Stimulated activated CD4-positive, alpha-beta T cell treated with anti-CD3 and anti-CD28 coated beads, TNF-alpha, amount 100 ng/mL, for 4 hours (primary cell): ENCODE measurements at regions not wholly inside any gene's neighbourhood (a gene's known extent, or its start where the extent isn't known, plus 50 kb on each side); places are given as distances from the start of the nearest gene placed in this dataset.
"Not testable (repeated sequence)": the region's sequence is repeated elsewhere in the genome, so short reads cannot be mapped to it uniquely, and the experiment has no call there.

Experiments
- DNase-seq, 3 experiments: peaks; one replicate each; pipeline ENCODE4 v3.0.0-alpha.2; 2020; ENCODE audit warnings: low read depth in 3 of 3

DNA sequence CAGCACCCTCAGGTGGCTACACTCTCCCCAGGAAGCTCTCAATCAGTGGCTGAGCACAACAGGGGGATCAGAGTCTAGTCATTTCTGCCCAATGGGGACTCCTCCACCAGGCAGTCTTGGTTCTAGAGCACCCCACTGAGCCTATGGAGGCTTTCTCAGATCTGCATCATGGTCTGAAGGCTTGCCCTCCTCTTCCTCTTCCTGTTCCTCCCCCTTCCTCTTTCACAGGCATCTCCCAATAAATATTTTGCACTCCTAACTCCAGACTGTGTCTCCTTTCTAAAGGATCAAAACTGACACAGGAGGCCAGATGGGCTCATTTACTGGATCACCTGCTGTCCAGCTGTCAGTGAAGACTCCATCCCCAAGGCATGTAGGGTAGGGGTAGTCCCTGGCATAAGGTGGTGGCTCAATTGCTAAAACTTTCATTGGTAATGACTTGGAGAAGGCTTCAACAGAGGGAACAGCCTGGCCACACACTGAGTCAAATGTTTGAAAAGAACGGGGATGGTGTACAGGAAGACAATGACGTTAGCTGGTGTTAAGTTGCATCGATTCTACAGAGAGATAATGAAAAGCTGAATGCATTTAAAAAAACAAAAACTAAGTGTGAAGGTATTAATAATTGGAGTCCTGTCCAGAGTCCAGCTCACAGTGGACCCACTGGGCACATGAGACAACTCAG, 84.2 kb upstream of the SLC2A1 start:
- no peak for DNase-seq

DNA sequence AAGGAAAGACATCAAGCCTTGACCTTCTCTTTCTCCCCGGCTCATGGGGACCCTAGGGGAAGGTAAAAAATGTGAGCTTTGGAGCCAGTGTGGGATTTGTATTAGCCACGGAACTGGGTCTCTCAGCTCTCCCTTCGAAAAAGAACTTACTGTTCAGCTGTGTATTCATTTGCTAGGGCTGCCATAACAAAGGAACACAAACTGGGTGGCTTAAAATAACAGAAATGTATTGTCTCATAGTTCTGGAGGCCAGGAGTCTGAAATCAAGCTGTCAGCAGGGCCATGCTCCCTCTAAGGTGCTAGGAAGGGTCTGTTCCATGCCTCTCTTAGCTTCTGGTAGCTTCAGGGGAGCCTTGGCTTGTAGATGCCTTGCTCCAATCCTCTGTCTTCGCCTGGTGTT, 83.5 kb upstream of the SLC2A1 start:
- no peak for DNase-seq

DNA sequence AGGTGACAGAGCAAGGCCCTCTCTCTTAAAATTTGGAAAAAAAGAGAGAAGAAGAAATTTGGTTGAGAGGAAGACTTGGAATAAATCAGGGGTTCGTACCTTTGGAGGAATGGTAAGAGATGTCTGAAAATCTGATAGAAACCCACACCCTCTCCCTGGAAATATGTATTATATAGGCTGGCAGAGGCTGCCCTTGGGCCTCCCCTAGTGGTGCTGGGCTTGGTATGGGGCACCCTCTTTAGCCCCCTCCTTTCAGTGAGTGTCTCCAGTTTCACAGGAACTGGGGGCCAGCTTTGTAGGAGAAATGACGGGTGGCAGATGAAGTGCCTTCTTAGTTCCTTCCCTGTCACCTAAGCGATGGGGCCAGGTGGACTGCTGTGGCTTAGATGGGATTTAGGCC, 82.9 kb upstream of the SLC2A1 start:
- DNase-seq: no peak

DNA sequence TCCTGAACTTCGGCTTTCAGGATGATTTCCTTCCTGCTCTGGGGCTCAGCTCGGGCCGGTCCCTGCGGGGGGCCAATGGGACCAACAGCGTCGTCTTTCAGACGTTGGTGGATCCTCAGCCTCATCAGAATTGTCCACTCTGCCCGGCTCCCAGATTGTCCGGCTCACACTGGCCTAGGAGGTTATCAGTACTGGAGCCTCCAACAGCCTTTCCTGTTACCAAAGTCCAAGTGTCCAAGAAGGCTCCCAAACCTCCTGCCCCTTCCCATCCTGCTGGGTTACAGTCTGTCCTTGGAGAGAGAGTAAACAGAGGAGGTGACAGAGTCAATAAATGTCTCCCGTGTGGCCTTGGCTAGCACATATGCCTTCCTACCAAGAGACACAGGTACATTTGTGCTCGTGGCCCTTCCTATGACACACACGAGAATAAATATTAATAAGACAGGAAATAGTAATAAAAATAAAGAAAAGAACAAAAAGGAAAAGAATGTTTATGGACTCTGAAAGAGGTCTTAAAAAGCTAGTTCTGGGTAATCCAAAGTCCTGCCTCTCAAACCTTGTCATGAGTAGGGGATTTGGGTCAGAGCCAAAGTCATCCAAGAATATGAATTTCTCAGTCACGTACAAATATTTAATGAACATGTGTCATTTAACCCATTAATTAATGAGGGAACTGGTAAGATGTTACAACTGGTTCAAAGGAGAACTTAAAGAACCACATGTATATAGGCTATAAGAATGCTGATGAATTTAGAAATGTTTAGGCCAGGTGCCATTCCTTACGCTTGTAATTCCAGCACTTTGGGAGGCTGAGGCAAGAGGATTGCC, 80.8 kb upstream of the SLC2A1 start:
- DNase-seq: no peak

- DNase-seq: no peak
These were observed 79.7 kb upstream of the SLC2A1 start for GRCh38 chr1:43038232-43038935.

GRCh38 chr1:43037466-43037865, 78.8 kb upstream of the SLC2A1 start:
- no peak for DNase-seq

- no peak for DNase-seq
These were observed 78.3 kb upstream of the SLC2A1 start for GRCh38 chr1:43036932-43037331.

GRCh38 chr1:43035821-43036741, 77.4 kb upstream of the SLC2A1 start:
- DNase-seq: no peak

DNA sequence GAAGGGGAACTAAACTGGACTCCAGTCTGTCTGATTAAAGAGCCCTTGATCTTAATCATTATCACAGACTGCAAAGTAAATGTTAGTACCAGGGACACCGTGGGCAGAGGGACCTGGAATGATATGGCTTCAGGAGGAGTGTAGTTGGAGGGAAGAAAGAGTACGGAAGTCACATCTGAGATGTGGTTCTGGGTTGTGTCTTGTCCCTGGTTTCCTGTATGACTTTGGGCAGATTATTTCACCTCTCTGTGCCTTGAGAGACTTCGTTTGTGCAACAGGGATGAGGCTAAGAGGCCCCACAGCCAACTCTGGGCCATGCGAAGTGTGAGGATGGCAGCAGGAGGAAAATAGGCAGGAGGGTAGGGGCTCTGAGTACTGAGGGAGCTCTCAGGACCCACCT, 76.1 kb upstream of the SLC2A1 start:
- no peak for DNase-seq

GRCh38 chr1:43034195-43034658, 75.6 kb upstream of the SLC2A1 start:
- no peak for DNase-seq

DNA sequence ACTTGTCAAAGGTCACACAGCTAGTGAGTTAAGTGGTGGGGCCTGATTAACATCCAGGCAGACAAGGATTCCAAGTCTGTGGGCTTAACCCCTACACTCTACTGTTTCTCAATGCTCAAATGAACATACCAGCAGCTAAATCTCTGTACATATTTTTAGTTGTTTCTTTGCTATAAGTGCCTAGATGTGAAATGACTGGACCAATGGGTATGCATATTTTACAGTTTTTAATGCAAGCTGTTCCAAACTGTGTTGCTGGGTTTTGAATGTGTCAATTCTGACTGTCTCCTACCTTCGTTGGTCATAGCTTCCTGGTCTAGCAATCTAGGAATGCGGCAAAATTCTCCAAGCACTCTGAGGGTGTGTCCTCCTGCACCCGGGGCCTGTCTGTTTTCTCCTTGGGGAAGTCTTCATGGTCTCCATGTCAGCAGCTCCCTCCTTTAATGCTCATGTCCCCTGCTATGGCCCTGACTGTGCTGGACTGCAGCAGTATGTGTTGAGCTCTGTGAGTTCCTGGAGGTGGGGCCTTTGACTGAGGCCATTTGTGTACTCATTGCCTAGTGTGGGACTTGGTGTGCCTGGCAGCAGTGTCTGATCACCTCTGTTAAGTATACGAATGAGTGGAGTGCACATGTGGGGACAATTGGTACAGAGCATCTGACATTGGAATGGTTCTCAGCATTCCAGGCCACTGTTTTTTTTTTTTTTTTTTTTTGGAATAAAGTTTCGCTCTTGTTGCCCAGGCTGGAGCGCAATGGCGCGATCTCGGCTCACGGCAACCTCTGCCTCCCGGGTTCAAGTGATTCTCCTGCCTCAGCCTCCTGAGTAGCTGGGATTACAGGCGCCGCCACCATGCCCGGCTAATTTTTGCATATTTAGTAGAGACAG, 72.9 kb upstream of the SLC2A1 start:
- no peak for DNase-seq

DNA sequence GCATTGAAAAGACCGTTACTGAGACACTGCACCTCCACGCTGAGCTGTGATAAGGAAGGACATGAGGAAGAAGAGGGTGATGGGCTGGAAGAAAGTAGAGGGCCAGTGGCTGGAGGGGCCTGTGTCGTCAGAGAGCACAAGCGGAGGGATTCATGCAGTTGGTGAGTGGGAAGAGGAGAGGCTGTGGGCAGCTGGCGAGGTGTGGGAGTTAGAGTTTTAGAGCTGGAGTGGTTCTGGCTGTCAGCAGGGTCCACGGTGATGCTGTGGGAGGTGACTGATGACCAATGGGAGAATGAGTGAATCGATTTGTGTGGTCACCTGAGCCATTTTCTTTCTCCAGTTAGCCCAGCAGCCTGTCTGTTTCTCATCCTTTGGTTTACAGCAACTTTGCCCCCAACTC, 66.2 kb upstream of the SLC2A1 start:
- DNase-seq: no peak

DNA sequence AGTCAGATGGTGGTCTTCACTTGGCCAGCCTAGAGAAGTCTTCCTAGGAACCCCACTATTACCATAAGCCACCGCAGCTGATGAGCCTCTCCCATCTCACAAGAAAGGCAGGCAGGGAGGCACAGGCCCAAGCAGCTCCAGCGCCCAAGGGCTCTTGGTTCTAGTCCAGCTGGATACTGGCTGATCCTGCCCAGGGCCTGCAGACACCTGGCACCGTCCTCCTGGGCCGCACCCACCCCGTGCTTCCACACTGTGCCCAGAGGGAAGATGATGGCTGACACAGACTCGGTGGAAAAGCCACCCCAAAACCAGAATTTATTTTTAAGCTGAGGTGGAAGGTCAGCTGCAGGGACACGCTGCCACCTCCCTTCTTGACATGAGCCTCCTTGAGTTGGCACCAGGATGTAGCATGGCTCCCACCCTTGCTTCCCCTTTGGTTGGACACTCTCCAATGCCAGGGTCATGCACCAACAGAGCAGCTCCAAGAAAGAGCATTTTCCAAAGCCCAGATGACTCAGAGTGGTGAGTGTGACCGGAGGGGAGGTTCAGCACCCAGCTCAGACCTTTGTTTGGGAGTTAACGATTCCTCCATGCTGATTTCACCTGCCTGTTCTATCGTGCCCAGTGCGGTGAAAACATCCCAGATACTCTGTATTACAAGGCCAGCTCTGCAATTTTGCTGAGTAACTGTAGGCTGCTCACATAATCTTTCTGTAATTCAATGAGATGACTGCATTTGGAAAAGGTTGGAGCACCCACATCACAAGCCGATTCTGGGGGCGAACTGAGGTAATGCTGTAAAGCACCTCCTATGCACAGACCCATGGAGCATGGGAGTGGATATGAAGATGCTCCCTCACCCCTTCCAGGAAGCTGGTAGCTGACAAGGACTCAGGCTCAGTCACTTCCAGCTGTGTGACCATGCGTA, 63.1 kb upstream of the SLC2A1 start:
- DNase-seq: no peak

DNA sequence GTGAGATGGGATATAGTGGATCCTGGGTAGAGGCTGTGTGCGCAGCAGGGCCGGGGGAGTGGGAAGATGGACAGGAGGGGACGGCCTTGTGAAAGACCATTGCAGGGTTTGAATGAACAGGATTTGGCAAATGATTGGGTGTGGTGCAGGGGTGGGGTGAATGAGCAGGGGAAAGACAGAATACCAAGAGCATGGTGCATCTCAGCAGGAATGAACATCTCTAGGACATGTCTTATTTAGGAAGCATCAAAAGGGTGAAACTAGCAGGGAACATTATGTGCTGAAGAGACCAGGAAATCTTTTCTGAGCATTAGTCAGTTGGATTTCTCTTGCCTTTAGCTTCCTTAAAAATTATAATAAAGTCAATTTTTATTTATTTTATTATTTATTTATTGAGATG, 60.6 kb upstream of the SLC2A1 start:
- no peak for DNase-seq

- DNase-seq: no peak
These were observed 59.5 kb upstream of the SLC2A1 start for GRCh38 chr1:43018121-43018520.

DNA sequence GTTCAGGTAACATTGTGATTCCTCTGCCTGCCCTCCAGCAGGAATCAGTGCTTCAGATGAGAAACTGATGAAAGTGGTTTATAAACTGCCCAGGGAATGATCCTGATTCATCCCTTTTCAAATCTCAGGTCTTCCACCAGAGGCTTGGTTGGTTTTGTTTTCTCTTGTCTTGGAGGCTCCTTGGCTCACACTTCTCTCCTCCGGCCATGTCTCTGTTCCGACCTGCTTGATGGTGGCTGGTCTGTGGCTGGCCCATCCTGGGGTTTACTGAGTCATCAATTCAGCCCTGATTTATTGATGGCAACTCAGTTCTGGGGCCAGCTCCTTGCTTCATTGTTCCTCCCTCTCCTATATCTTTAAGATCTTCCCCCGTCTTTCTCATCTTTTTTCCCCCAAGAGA, 56.6 kb upstream of the SLC2A1 start:
- no peak for DNase-seq

DNA sequence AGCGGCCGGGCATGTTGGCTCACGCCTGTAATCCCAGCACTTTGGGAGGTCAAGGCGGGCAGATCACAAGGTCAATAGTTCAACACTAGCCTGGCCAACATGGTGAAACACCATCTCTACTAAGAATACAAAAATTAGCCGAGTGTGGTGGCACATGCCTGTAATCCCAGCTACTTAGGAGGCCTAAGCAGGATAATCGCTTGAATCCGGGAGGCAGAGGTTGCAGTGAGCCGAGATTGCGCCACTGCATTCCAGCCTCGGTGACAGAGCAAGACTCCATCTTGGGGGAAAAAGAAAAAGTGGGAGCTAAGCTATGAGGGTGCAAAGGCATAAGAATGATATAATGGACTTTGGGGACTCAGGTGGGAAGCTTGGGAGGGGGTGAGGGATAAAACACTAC, 55.9 kb upstream of the SLC2A1 start:
- not testable (repeated sequence) for DNase-seq

DNA sequence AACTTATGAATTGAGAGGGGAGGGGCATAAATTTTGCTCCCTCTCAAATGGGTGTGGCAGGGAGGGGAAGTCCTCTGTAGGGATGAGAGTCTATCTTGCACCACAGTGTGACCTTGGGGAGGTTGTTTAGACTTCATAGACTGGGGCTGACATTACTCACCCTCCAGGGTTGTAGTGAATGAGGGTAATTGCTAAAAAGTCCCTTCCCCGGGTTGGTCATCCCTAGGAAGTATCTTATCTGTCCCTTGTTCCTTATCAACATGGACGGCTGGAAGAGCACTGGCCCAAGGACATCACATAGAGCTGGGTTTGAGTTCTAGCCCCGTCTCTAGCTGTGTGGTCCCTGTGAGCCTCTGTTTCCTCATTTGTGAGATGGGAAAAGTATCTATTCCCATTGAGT, 52.4 kb upstream of the SLC2A1 start:
- no peak for DNase-seq

- no peak for DNase-seq
These were observed 50.6 kb upstream of the SLC2A1 start for GRCh38 chr1:43009274-43009673.
